ENCODE measurements at regions not wholly inside any gene's neighbourhood (a gene's known extent, or its start where the extent isn't known, plus 50 kb on each side); places are given as distances from the start of the nearest gene placed in this dataset.

DNA sequence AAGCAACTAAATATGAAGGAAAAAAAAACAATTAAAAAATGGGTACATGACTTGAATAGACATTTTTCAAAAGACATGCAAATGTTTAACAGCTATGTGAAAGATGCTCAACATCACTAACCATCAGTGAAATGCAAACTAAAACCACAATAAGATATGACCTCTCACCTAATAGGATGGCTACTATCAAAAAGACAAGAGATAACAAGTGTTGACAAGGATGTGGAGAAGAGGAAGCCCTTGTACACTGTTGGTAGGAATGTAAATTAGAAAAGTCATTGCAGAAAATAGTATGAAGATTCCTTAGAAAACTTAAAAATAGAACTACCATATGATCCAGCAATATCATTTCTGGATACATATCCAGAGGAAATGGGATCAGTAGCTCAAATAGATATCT lies 324.7 kb upstream of the TLE4 start (continued):
- TF ChIP-seq, protein P1, sequence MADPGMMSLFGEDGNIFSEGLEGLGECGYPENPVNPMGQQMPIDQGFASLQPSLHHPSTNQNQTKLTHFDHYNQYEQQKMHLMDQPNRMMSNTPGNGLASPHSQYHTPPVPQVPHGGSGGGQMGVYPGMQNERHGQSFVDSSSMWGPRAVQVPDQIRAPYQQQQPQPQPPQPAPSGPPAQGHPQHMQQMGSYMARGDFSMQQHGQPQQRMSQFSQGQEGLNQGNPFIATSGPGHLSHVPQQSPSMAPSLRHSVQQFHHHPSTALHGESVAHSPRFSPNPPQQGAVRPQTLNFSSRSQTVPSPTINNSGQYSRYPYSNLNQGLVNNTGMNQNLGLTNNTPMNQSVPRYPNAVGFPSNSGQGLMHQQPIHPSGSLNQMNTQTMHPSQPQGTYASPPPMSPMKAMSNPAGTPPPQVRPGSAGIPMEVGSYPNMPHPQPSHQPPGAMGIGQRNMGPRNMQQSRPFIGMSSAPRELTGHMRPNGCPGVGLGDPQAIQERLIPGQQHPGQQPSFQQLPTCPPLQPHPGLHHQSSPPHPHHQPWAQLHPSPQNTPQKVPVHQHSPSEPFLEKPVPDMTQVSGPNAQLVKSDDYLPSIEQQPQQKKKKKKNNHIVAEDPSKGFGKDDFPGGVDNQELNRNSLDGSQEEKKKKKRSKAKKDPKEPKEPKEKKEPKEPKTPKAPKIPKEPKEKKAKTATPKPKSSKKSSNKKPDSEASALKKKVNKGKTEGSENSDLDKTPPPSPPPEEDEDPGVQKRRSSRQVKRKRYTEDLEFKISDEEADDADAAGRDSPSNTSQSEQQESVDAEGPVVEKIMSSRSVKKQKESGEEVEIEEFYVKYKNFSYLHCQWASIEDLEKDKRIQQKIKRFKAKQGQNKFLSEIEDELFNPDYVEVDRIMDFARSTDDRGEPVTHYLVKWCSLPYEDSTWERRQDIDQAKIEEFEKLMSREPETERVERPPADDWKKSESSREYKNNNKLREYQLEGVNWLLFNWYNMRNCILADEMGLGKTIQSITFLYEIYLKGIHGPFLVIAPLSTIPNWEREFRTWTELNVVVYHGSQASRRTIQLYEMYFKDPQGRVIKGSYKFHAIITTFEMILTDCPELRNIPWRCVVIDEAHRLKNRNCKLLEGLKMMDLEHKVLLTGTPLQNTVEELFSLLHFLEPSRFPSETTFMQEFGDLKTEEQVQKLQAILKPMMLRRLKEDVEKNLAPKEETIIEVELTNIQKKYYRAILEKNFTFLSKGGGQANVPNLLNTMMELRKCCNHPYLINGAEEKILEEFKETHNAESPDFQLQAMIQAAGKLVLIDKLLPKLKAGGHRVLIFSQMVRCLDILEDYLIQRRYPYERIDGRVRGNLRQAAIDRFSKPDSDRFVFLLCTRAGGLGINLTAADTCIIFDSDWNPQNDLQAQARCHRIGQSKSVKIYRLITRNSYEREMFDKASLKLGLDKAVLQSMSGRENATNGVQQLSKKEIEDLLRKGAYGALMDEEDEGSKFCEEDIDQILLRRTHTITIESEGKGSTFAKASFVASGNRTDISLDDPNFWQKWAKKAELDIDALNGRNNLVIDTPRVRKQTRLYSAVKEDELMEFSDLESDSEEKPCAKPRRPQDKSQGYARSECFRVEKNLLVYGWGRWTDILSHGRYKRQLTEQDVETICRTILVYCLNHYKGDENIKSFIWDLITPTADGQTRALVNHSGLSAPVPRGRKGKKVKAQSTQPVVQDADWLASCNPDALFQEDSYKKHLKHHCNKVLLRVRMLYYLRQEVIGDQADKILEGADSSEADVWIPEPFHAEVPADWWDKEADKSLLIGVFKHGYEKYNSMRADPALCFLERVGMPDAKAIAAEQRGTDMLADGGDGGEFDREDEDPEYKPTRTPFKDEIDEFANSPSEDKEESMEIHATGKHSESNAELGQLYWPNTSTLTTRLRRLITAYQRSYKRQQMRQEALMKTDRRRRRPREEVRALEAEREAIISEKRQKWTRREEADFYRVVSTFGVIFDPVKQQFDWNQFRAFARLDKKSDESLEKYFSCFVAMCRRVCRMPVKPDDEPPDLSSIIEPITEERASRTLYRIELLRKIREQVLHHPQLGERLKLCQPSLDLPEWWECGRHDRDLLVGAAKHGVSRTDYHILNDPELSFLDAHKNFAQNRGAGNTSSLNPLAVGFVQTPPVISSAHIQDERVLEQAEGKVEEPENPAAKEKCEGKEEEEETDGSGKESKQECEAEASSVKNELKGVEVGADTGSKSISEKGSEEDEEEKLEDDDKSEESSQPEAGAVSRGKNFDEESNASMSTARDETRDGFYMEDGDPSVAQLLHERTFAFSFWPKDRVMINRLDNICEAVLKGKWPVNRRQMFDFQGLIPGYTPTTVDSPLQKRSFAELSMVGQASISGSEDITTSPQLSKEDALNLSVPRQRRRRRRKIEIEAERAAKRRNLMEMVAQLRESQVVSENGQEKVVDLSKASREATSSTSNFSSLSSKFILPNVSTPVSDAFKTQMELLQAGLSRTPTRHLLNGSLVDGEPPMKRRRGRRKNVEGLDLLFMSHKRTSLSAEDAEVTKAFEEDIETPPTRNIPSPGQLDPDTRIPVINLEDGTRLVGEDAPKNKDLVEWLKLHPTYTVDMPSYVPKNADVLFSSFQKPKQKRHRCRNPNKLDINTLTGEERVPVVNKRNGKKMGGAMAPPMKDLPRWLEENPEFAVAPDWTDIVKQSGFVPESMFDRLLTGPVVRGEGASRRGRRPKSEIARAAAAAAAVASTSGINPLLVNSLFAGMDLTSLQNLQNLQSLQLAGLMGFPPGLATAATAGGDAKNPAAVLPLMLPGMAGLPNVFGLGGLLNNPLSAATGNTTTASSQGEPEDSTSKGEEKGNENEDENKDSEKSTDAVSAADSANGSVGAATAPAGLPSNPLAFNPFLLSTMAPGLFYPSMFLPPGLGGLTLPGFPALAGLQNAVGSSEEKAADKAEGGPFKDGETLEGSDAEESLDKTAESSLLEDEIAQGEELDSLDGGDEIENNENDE (IDR thresholded peaks at IDR 0.05; ENCODE audit: insufficient replicate concordance, low read length) = no peak
- TF ChIP-seq, protein P2, sequence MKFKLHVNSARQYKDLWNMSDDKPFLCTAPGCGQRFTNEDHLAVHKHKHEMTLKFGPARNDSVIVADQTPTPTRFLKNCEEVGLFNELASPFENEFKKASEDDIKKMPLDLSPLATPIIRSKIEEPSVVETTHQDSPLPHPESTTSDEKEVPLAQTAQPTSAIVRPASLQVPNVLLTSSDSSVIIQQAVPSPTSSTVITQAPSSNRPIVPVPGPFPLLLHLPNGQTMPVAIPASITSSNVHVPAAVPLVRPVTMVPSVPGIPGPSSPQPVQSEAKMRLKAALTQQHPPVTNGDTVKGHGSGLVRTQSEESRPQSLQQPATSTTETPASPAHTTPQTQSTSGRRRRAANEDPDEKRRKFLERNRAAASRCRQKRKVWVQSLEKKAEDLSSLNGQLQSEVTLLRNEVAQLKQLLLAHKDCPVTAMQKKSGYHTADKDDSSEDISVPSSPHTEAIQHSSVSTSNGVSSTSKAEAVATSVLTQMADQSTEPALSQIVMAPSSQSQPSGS (IDR thresholded peaks at IDR 0.05; ENCODE audit: low read length) = no peak
- TF ChIP-seq YY1 (IDR thresholded peaks at IDR 0.05; ENCODE audit: low read depth, low read length) (no peak), CHD2 (IDR thresholded peaks at IDR 0.05; ENCODE audit: low read length) (no peak), CHD1 (IDR thresholded peaks at IDR 0.05; ENCODE audit: low read depth, low read length) (no peak), SIX5 (IDR thresholded peaks at IDR 0.05; ENCODE audit: low read depth, low read length) (no peak)
